Anterior cingulate cortex (tissue), 58 donors: ENCODE measurements at regions not wholly inside any gene's neighbourhood (a gene's known extent, or its start where the extent isn't known, plus 50 kb on each side); places are given as distances from the start of the nearest gene placed in this dataset.

Experiments used
- DNase-seq, 58 donors: peaks; one replicate each; lab custom pipeline; 2025; lab: John Stamatoyannopoulos, UW

GRCh38 chr14:98412431-98412830 is 859.6 kb downstream of the BCL11B start:
- DNase-seq = no peak

GRCh38 chr14:98415766-98416165 is 856.2 kb downstream of the BCL11B start:
- no peak for DNase-seq

GRCh38 chr14:98417001-98417400 is 855.0 kb downstream of the BCL11B start:
- DNase-seq = no peak

- DNase-seq = no peak
These were observed 843.5 kb downstream of the BCL11B start for GRCh38 chr14:98428483-98428994.

- no peak for DNase-seq
These were observed 838.6 kb downstream of the BCL11B start for GRCh38 chr14:98433436-98433835.

- DNase-seq = no peak
These were observed 834.9 kb downstream of the BCL11B start for GRCh38 chr14:98437113-98437512.

GRCh38 chr14:98444077-98444476 is 827.9 kb downstream of the BCL11B start:
- DNase-seq = no peak

GRCh38 chr14:98445718-98446117 is 826.3 kb downstream of the BCL11B start:
- no peak for DNase-seq

GRCh38 chr14:98446508-98446907 is 825.5 kb downstream of the BCL11B start:
- DNase-seq = no peak

- DNase-seq = no peak
These were observed 815.8 kb downstream of the BCL11B start for GRCh38 chr14:98456231-98456630.

GRCh38 chr14:98458702-98459101 is 813.3 kb downstream of the BCL11B start:
- DNase-seq = no peak

- DNase-seq = no peak
These were observed 809.1 kb downstream of the BCL11B start for GRCh38 chr14:98462908-98463307.

GRCh38 chr14:98466807-98467206 is 805.2 kb downstream of the BCL11B start:
- DNase-seq = no peak

GRCh38 chr14:98470663-98471062 is 801.3 kb downstream of the BCL11B start:
- DNase-seq = no peak

GRCh38 chr14:98474900-98475299 is 797.1 kb downstream of the BCL11B start:
- DNase-seq = no peak

GRCh38 chr14:98477935-98478334 is 794.1 kb downstream of the BCL11B start:
- DNase-seq = no peak

GRCh38 chr14:98489115-98489514 is 782.9 kb downstream of the BCL11B start:
- no peak for DNase-seq

- DNase-seq = no peak
These were observed 777.4 kb downstream of the BCL11B start for GRCh38 chr14:98494582-98494981.

- DNase-seq = no peak
These were observed 773.7 kb downstream of the BCL11B start for GRCh38 chr14:98498019-98498885.

- no peak for DNase-seq
These were observed 770.7 kb downstream of the BCL11B start for GRCh38 chr14:98501335-98501734.

- no peak for DNase-seq
These were observed 770.2 kb downstream of the BCL11B start for GRCh38 chr14:98501836-98502235.

GRCh38 chr14:98503086-98503815 is 768.7 kb downstream of the BCL11B start:
- DNase-seq = no peak
